ENCODE measurements at regions not wholly inside any gene's neighbourhood (a gene's known extent, or its start where the extent isn't known, plus 50 kb on each side); places are given as distances from the start of the nearest gene placed in this dataset.

- CTCF ChIA-PET = no interaction called here
- no peak for DNase-seq (ENCODE audit: extremely low spot score)
- POLR2A ChIA-PET = no interaction called here
- TF ChIP-seq SUZ12 (IDR thresholded peaks at IDR 0.05) (no peak), FOXA1 (IDR thresholded peaks at IDR 0.05) (no peak), ZNF384 (IDR thresholded peaks at IDR 0.05) (no peak), ELF4 (IDR thresholded peaks at IDR 0.05) (no peak), NFRKB (IDR thresholded peaks at IDR 0.05) (no peak), FOXM1 (IDR thresholded peaks at IDR 0.05; ENCODE audit: borderline replicate concordance) (no peak), CTBP1 (IDR thresholded peaks at IDR 0.05; ENCODE audit: borderline replicate concordance) (no peak), HDGF (IDR thresholded peaks at IDR 0.05; ENCODE audit: borderline replicate concordance) (no peak), SP1 (IDR thresholded peaks at IDR 0.05) (no peak), LEF1 (IDR thresholded peaks at IDR 0.05; ENCODE audit: borderline replicate concordance) (no peak), TARDBP (IDR thresholded peaks at IDR 0.05) (no peak), ARNT (IDR thresholded peaks at IDR 0.05) (no peak), L3MBTL2 (conservative IDR thresholded peaks at IDR 0.05) (no peak), BHLHE40 (IDR thresholded peaks at IDR 0.05; ENCODE audit: borderline replicate concordance) (no peak), FOXK2 (IDR thresholded peaks at IDR 0.05) (no peak)
- TF ChIP-seq, protein P1, sequence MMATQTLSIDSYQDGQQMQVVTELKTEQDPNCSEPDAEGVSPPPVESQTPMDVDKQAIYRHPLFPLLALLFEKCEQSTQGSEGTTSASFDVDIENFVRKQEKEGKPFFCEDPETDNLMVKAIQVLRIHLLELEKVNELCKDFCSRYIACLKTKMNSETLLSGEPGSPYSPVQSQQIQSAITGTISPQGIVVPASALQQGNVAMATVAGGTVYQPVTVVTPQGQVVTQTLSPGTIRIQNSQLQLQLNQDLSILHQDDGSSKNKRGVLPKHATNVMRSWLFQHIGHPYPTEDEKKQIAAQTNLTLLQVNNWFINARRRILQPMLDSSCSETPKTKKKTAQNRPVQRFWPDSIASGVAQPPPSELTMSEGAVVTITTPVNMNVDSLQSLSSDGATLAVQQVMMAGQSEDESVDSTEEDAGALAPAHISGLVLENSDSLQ (IDR thresholded peaks at IDR 0.05) = no peak
Observed at GRCh38 chr20:4608861-4609260, 77.4 kb upstream of the PRNP start.

DNA sequence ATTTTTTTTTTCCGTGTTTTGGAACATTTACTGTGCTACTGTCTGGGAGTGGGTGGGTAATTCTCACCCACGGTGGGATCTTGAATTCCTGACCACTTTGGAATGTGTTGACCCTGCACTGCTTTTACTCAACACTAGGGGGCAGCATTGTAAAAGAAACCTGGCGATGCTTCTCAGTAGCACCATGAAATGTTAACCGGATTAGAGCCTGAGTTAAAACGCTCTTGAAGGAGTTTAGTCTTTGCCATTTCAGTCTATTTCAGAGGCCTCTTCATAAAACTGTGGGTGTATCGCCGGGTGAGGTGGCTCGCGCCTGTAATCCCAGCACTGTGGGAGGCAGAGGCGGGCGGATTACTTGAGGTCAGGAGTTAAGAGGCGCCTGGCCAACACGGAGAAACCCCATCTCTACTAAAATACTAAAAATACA is 79.0 kb upstream of the PRNP start:
- POLR2A ChIA-PET = no interaction called here

GRCh38 chr20:4606051-4606450 is 80.2 kb upstream of the PRNP start:
- ChIA-PET CTCF (interaction anchor here (0.6 to 0.9 kb wide), 2 partner anchors 135 to 434 kb away, joined by 3 read pairs; no protein-coding TSS in a partner anchor), POLR2A (no interaction called here)
- DNase-seq (ENCODE audit: extremely low spot score) = no peak
- no peak for TF ChIP-seq ARNT (IDR thresholded peaks at IDR 0.05)

More for the DNA sequence above, 79.0 kb upstream of the PRNP start:
- CTCF ChIA-PET = no interaction called here
- peak; percentile 69 for DNase-seq (ENCODE audit: extremely low spot score)
- TF ChIP-seq SP1 (IDR thresholded peaks at IDR 0.05) (no peak), NFRKB (IDR thresholded peaks at IDR 0.05) (no peak), FOXK2 (IDR thresholded peaks at IDR 0.05) (no peak), SUZ12 (IDR thresholded peaks at IDR 0.05) (no peak), HDGF (IDR thresholded peaks at IDR 0.05; ENCODE audit: borderline replicate concordance) (no peak), BHLHE40 (IDR thresholded peaks at IDR 0.05; ENCODE audit: borderline replicate concordance) (no peak), L3MBTL2 (conservative IDR thresholded peaks at IDR 0.05) (no peak), ZNF384 (IDR thresholded peaks at IDR 0.05) (no peak), FOXM1 (IDR thresholded peaks at IDR 0.05; ENCODE audit: borderline replicate concordance) (no peak), TARDBP (IDR thresholded peaks at IDR 0.05) (no peak), ARNT (IDR thresholded peaks at IDR 0.05) (no peak), ELF4 (IDR thresholded peaks at IDR 0.05) (no peak)

GRCh38 chr20:4605166-4605565 is 81.1 kb upstream of the PRNP start:
- ChIA-PET CTCF (no interaction called here), POLR2A (no interaction called here)
- no peak for DNase-seq (ENCODE audit: extremely low spot score)
- TF ChIP-seq TARDBP (IDR thresholded peaks at IDR 0.05) (no peak), SP1 (IDR thresholded peaks at IDR 0.05) (no peak), BHLHE40 (IDR thresholded peaks at IDR 0.05; ENCODE audit: borderline replicate concordance) (no peak), FOXA1 (IDR thresholded peaks at IDR 0.05) (no peak), LEF1 (IDR thresholded peaks at IDR 0.05; ENCODE audit: borderline replicate concordance) (no peak), FOXM1 (IDR thresholded peaks at IDR 0.05; ENCODE audit: borderline replicate concordance) (no peak), ZNF384 (IDR thresholded peaks at IDR 0.05) (no peak), L3MBTL2 (conservative IDR thresholded peaks at IDR 0.05) (no peak)
- TF ChIP-seq, protein P1 (IDR thresholded peaks at IDR 0.05) = no peak

GRCh38 chr20:4604580-4604979 is 81.7 kb upstream of the PRNP start:
- TF ChIP-seq, protein P1 (IDR thresholded peaks at IDR 0.05) = peak; percentile 54
- TF ChIP-seq ZNF384 (IDR thresholded peaks at IDR 0.05) = no peak
- TF ChIP-seq LEF1 (IDR thresholded peaks at IDR 0.05; ENCODE audit: borderline replicate concordance) = no peak
- no peak for TF ChIP-seq FOXK2 (IDR thresholded peaks at IDR 0.05)
- no peak for DNase-seq (ENCODE audit: extremely low spot score)
- CTCF ChIA-PET = no interaction called here
- POLR2A ChIA-PET = no interaction called here

DNA sequence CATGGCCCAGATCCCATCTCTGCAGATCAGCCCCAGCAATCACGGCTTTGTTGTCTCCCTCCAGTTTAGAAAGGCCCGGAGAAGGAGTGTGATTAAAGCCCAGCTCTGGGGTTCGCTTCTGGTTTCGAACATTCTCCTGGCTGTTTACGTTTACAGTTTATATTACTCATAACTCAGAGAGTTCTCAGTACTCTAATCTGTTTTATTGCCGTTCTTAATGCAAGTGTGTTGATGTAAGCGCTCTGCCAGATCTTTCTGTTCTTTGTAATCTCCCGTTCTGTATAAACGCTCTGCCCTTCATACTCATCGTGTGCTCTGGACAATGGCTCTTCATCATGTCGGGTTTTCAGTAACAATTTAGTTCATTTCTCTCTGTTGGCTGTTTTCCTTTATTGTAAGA is 82.5 kb upstream of the PRNP start:
- no peak for DNase-seq (ENCODE audit: extremely low spot score)
- CTCF ChIA-PET = interaction anchor here (0.7 kb wide), 1 partner anchor 228 kb away, joined by 3 read pairs; no protein-coding TSS in a partner anchor
- no peak for TF ChIP-seq FOXA1 (IDR thresholded peaks at IDR 0.05)
- no peak for TF ChIP-seq NFRKB (IDR thresholded peaks at IDR 0.05)
- no peak for TF ChIP-seq ELF4 (IDR thresholded peaks at IDR 0.05)
- no peak for TF ChIP-seq ZNF384 (IDR thresholded peaks at IDR 0.05)
- TF ChIP-seq SP1 (IDR thresholded peaks at IDR 0.05) = no peak
- TF ChIP-seq, protein P1 (IDR thresholded peaks at IDR 0.05) = no peak
- TF ChIP-seq FOXM1 (IDR thresholded peaks at IDR 0.05; ENCODE audit: borderline replicate concordance) = no peak
- TF ChIP-seq SUZ12 (IDR thresholded peaks at IDR 0.05) = no peak
- no peak for TF ChIP-seq LEF1 (IDR thresholded peaks at IDR 0.05; ENCODE audit: borderline replicate concordance)
- TF ChIP-seq L3MBTL2 (conservative IDR thresholded peaks at IDR 0.05) = no peak
- no peak for TF ChIP-seq HDGF (IDR thresholded peaks at IDR 0.05; ENCODE audit: borderline replicate concordance)
- POLR2A ChIA-PET = no interaction called here
